ENCODE measurements at regions not wholly inside any gene's neighbourhood (a gene's known extent, or its start where the extent isn't known, plus 50 kb on each side); places are given as distances from the start of the nearest gene placed in this dataset.

DNA sequence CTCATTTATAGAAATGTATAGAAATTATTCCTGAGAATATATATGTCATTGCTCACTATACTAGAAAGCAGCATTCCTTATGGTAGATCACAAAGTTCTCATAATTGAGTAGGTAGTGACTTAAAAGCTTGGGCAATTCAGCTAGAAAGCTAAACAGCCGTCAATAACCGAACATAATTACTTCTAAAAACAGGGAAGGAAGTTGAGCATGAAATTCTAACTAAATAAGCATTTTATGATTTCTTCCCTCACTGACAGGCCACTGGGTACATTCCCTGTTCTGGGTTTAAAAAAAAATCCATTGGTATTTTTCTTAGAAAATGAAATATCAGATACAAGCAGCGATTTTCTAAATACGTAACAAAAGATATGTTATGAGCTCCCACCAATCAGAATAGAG lies 91.1 kb upstream of the DAB2 start:
- TF ChIP-seq, protein P1, sequence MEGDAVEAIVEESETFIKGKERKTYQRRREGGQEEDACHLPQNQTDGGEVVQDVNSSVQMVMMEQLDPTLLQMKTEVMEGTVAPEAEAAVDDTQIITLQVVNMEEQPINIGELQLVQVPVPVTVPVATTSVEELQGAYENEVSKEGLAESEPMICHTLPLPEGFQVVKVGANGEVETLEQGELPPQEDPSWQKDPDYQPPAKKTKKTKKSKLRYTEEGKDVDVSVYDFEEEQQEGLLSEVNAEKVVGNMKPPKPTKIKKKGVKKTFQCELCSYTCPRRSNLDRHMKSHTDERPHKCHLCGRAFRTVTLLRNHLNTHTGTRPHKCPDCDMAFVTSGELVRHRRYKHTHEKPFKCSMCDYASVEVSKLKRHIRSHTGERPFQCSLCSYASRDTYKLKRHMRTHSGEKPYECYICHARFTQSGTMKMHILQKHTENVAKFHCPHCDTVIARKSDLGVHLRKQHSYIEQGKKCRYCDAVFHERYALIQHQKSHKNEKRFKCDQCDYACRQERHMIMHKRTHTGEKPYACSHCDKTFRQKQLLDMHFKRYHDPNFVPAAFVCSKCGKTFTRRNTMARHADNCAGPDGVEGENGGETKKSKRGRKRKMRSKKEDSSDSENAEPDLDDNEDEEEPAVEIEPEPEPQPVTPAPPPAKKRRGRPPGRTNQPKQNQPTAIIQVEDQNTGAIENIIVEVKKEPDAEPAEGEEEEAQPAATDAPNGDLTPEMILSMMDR (IDR thresholded peaks at IDR 0.05; ENCODE audit: low read length): no peak
- TF ChIP-seq EZH2 (optimal IDR thresholded peaks at IDR 0.05; ENCODE audit: low read depth, low read length): no peak

All from MM.1S (cell line).